ENCODE measurements at regions not wholly inside any gene's neighbourhood (a gene's known extent, or its start where the extent isn't known, plus 50 kb on each side); places are given as distances from the start of the nearest gene placed in this dataset.

GRCh38 chr5:164518741-164519080, 1013.3 kb downstream of the MAT2B start:
- no peak for TF ChIP-seq POLR2A (IDR thresholded peaks at IDR 0.05)
- no peak for TF ChIP-seq CTCF (IDR thresholded peaks at IDR 0.05)
